Activated CD8-positive, alpha-beta memory T cell treated with anti-CD3 and anti-CD28 coated beads for 36 hours (primary cell): ENCODE measurements at regions not wholly inside any gene's neighbourhood (a gene's known extent, or its start where the extent isn't known, plus 50 kb on each side); places are given as distances from the start of the nearest gene placed in this dataset.

Experiments used
- CTCF ChIA-PET: fragments of 350-600 bp; sonication (Branson Sonifier 250); formaldehyde crosslinking; loops from one replicate; lab custom pipeline; 2021; ENCODE audit warnings: antibody characterized with exemption; lab: Charles Lee
- POLR2A ChIA-PET: fragments of 350-600 bp; sonication (Branson Sonifier 250); formaldehyde crosslinking; loops from one replicate; lab custom pipeline; 2021; ENCODE audit warnings: antibody characterized with exemption; lab: Charles Lee

DNA sequence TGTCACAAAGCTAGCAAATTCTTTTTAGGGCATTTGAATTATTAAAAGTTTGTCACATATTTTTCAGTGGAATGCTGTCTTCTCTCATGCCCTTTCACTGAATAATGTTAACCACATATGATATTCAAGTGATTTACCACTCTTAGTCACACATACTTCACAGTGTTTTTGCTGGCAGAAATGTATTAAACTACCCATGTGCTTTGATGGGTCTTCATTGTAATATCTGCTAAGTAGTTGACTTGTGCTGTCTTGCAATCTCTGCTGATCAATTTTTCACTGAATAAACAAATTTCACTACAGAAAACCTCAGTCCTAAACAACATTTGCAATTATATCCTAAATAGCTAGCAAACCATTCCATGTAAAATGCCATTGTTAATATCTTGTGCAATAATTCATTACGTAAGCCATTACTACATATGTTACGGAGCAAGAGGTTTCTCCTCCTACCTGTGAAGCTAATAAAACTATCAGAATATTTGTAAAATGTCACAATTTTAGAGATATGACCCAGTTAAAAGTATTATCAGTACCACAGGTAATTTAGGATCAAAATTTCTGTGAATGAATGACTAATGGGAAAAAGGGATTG is 64.6 kb upstream of the LMO3 start:
- ChIA-PET CTCF (no interaction called here), POLR2A (no interaction called here)

DNA sequence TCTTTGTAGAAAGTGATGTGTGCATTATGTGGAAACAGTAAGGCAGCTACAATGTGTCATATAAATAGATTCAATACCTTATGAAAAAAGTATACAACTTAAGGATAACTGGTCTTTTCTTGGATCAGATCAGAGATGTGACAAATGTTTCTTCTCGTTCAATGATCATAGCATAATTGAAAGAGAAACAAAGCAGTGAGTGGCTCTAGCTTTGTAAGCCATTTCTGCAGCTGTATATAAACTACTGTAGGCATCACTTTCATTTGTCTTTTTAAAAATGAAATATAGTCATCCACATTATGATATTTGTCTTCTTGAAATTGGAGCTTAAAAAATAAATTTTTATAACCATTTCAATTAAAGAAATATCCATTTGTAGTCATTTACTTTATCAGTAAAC is 63.8 kb upstream of the LMO3 start:
- ChIA-PET POLR2A (no interaction called here), CTCF (no interaction called here)

DNA sequence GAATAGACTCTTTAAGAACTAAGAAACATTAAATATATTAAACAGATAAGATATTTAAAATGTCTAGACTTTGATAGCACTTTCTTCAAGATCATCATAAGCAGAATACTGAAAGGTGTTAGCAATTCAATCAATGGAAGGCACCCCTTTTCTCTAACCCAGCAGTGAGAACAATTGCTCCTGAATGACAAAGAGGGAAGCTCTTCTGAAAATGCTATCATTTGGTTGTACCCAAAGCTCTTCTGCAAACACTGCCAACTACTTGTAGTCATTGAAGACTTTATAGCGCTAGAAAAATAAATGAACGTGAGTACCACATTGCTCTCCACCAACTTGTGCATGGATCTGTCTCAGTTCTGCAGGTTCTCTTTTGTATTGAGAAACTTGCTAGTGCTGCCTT is 62.2 kb upstream of the LMO3 start:
- ChIA-PET CTCF (no interaction called here), POLR2A (no interaction called here)

DNA sequence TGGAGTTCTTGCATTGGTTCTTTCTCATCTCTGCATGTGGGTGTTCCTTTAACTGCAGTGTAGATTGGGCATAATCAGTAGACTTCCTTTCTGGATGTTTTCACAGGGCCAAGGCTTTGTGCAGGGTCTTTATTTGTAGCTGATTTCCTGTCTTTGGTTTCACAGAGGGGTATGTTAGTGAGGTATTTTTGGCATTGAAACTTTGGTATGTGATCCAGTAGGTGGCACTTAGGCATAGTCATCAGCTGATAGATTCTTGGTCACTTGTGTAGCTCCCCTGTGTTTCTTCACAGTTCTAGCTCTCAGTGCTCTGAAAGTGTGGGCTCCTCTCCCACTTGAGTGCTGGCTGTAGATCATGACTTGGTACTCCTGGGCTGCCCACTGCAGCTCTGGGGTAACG is 52.7 kb upstream of the LMO3 start:
- ChIA-PET POLR2A (no interaction called here), CTCF (no interaction called here)
